ENCODE measurements at regions not wholly inside any gene's neighbourhood (a gene's known extent, or its start where the extent isn't known, plus 50 kb on each side); places are given as distances from the start of the nearest gene placed in this dataset.

GRCh38 chr5:117433818-117434217 is 859.2 kb upstream of the SEMA6A start:
- Histone ChIP-seq H3K9me3 (no peaks in the 10 kb centered on the region), H3K27me3 (replicated peaks; ENCODE audit: insufficient read depth) (no peaks in the 10 kb centered on the region), H3K4me3 (no peak overlapping the region), H3K36me3 (no peaks in the 10 kb centered on the region), H3K4me1 (ENCODE audit: control insufficient read depth in 1 of 2, low read depth in 2 of 2) (no peaks in the 10 kb centered on the region), H3K27ac (no peak overlapping the region)
- DNase-seq (ENCODE audit: low spot score) (no peak), ATAC-seq (ENCODE audit: insufficient number of reproducible peaks, low FRiP score, low read depth) (no peak)
- TF ChIP-seq CTCF (IDR thresholded peaks at IDR 0.05) = no peak

GRCh38 chr5:117431091-117431490 is 856.5 kb upstream of the SEMA6A start:
- ATAC-seq (ENCODE audit: insufficient number of reproducible peaks, low FRiP score, low read depth) (no peak), DNase-seq (ENCODE audit: low spot score) (no peak)
- Histone ChIP-seq H3K4me3 (no peak overlapping the region), H3K36me3 (no peaks in the 10 kb centered on the region), H3K27me3 (replicated peaks; ENCODE audit: insufficient read depth) (no peaks in the 10 kb centered on the region), H3K27ac (no peak overlapping the region), H3K9me3 (no peaks in the 10 kb centered on the region), H3K4me1 (ENCODE audit: control insufficient read depth in 1 of 2, low read depth in 2 of 2) (no peaks in the 10 kb centered on the region)
- TF ChIP-seq CTCF (IDR thresholded peaks at IDR 0.05) = no peak

GRCh38 chr5:117425163-117425562 is 850.5 kb upstream of the SEMA6A start:
- ATAC-seq (ENCODE audit: insufficient number of reproducible peaks, low FRiP score, low read depth) (no peak), DNase-seq (ENCODE audit: low spot score) (no peak)
- TF ChIP-seq CTCF (IDR thresholded peaks at IDR 0.05) = no peak
- Histone ChIP-seq H3K4me1 (ENCODE audit: control insufficient read depth in 1 of 2, low read depth in 2 of 2) (no peaks in the 10 kb centered on the region), H3K4me3 (no peak overlapping the region), H3K27ac (no peak overlapping the region), H3K36me3 (no peaks in the 10 kb centered on the region), H3K9me3 (no peaks in the 10 kb centered on the region), H3K27me3 (replicated peaks; ENCODE audit: insufficient read depth) (no peaks in the 10 kb centered on the region)

- no peaks in the 10 kb centered on the region for H3K9me3 ChIP-seq
- ATAC-seq (ENCODE audit: insufficient number of reproducible peaks, low FRiP score, low read depth) (no peak), DNase-seq (ENCODE audit: low spot score) (no peak)
- H3K4me3 ChIP-seq = no peak overlapping the region
- no peaks in the 10 kb centered on the region for H3K36me3 ChIP-seq
- no peak overlapping the region for H3K27ac ChIP-seq
- no peaks in the 10 kb centered on the region for H3K4me1 ChIP-seq (ENCODE audit: control insufficient read depth in 1 of 2, low read depth in 2 of 2)
- H3K27me3 ChIP-seq (replicated peaks; ENCODE audit: insufficient read depth) = no peaks in the 10 kb centered on the region
- TF ChIP-seq CTCF (IDR thresholded peaks at IDR 0.05) = no peak
Observed at GRCh38 chr5:117424559-117424958, 849.9 kb upstream of the SEMA6A start.

- H3K9me3 ChIP-seq = no peaks in the 10 kb centered on the region
- H3K36me3 ChIP-seq = no peaks in the 10 kb centered on the region
- DNase-seq (ENCODE audit: low spot score) (no peak), ATAC-seq (ENCODE audit: insufficient number of reproducible peaks, low FRiP score, low read depth) (no peak)
- H3K4me1 ChIP-seq (ENCODE audit: control insufficient read depth in 1 of 2, low read depth in 2 of 2) = no peaks in the 10 kb centered on the region
- no peak for TF ChIP-seq CTCF (IDR thresholded peaks at IDR 0.05)
- no peaks in the 10 kb centered on the region for H3K27me3 ChIP-seq (replicated peaks; ENCODE audit: insufficient read depth)
- no peak overlapping the region for H3K4me3 ChIP-seq
- H3K27ac ChIP-seq = no peak overlapping the region
Observed at GRCh38 chr5:117417501-117417900, 842.9 kb upstream of the SEMA6A start.

Data from thoracic aorta (tissue), 2 donors.